Thoracic aorta (tissue), 2 donors: ENCODE measurements at regions not wholly inside any gene's neighbourhood (a gene's known extent, or its start where the extent isn't known, plus 50 kb on each side); places are given as distances from the start of the nearest gene placed in this dataset.

Experiments
- ATAC-seq: fragments of 150-250 bp; one replicate; pipeline ENCODE4 v1.8.0; 2017; ENCODE audit warnings: low read depth; ENCODE audit not compliant: insufficient number of reproducible peaks, low FRiP score
- DNase-seq: peaks from one replicate; pipeline ENCODE4 v3.0.0-alpha.2; 2020; ENCODE audit warnings: low spot score
- H3K27ac ChIP-seq, 2 donors: fragments of 200-600 bp; sonication (generic); 1 replicate in 1 of 2; 2 replicates in 1 of 2; pipeline ENCODE4 v1.5.1; 2016; ENCODE audit warnings: mild to moderate bottlenecking in 2 of 2, moderate library complexity in 2 of 2
- H3K27me3 ChIP-seq: fragments of 200-600 bp; sonication (generic); replicated peaks from 2 replicates; pipeline ENCODE4 v1.6.0; 2016; ENCODE audit warnings: mild to moderate bottlenecking; ENCODE audit not compliant: insufficient read depth
- H3K36me3 ChIP-seq: fragments of 200-600 bp; sonication (generic); one replicate; pipeline ENCODE4 v1.5.1; 2016
- H3K4me1 ChIP-seq, 2 donors: fragments of 200-600 bp; sonication (generic); 1 replicate in 1 of 2; 2 replicates in 1 of 2; pipeline versions ENCODE4 v1.5.1 to v1.6.0; 2016; ENCODE audit warnings: low read depth in 2 of 2, mild to moderate bottlenecking in 1 of 2; ENCODE audit not compliant: control insufficient read depth in 1 of 2
- H3K4me3 ChIP-seq: fragments of 200-600 bp; sonication (generic); 2 replicates; pipeline ENCODE4 v1.5.1; 2016; ENCODE audit warnings: mild to moderate bottlenecking
- H3K9me3 ChIP-seq: fragments of 200-600 bp; sonication (generic); 2 replicates; pipeline ENCODE4 v1.5.1; 2016
- TF ChIP-seq, protein P1 (sequence below): fragments of 200-600 bp; sonication (generic); IDR thresholded peaks from one replicate; pipeline ENCODE4 v1.5.1; 2019; ENCODE audit warnings: antibody characterized with exemption

DNA sequence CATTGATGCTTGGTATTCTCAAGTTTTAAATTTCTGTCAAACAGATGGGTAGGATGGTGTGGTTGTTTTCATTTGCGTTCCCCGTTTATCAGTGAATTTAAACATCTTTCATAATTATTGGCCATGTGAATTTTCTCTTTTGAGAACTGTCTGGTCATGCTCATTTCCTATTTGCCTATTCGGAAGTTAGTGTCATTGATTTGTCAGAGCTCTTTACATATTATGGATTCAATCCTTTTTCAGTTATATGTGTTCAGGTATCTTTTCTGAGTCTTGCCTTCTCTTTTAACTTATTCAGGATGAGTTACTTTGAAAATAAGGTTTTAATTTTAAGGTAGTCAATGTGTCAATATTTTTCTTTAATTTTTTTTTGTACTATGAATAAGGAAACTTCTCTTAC is 315.7 kb downstream of the MN1 start:
- Histone ChIP-seq H3K27ac (no peak overlapping the region), H3K36me3 (no peaks in the 10 kb centered on the region), H3K9me3 (no peaks in the 10 kb centered on the region), H3K4me3 (no peak overlapping the region), H3K4me1 (peaks cover 7 to 21% of the 10 kb centered on the region in 2 donors), H3K27me3 (no peaks in the 10 kb centered on the region)
- TF ChIP-seq, protein P1, sequence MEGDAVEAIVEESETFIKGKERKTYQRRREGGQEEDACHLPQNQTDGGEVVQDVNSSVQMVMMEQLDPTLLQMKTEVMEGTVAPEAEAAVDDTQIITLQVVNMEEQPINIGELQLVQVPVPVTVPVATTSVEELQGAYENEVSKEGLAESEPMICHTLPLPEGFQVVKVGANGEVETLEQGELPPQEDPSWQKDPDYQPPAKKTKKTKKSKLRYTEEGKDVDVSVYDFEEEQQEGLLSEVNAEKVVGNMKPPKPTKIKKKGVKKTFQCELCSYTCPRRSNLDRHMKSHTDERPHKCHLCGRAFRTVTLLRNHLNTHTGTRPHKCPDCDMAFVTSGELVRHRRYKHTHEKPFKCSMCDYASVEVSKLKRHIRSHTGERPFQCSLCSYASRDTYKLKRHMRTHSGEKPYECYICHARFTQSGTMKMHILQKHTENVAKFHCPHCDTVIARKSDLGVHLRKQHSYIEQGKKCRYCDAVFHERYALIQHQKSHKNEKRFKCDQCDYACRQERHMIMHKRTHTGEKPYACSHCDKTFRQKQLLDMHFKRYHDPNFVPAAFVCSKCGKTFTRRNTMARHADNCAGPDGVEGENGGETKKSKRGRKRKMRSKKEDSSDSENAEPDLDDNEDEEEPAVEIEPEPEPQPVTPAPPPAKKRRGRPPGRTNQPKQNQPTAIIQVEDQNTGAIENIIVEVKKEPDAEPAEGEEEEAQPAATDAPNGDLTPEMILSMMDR = no peak
- ATAC-seq = no peak
- DNase-seq = no peak

GRCh38 chr22:27487600-27488452 is 313.7 kb downstream of the MN1 start:
- no peaks in the 10 kb centered on the region for H3K9me3 ChIP-seq
- DNase-seq = no peak
- no peaks in the 10 kb centered on the region for H3K27me3 ChIP-seq
- TF ChIP-seq, protein P1 = no peak
- H3K27ac ChIP-seq = no peak overlapping the region
- no peak for ATAC-seq
- no peaks in the 10 kb centered on the region for H3K36me3 ChIP-seq
- peaks cover 7 to 21% of the 10 kb centered on the region in 2 donors for H3K4me1 ChIP-seq
- no peak overlapping the region for H3K4me3 ChIP-seq

- Histone ChIP-seq H3K27ac (no peak overlapping the region), H3K4me1 (peaks cover 7 to 21% of the 10 kb centered on the region in 2 donors), H3K4me3 (peak overlapping the region; percentile 11), H3K27me3 (no peaks in the 10 kb centered on the region), H3K9me3 (no peaks in the 10 kb centered on the region), H3K36me3 (no peaks in the 10 kb centered on the region)
- no peak for ATAC-seq
- TF ChIP-seq, protein P1 = no peak
- DNase-seq = no peak
Measured at GRCh38 chr22:27488456-27489177, 312.9 kb downstream of the MN1 start.

- no peak overlapping the region for H3K27ac ChIP-seq
- H3K4me1 ChIP-seq = peaks cover 7 to 21% of the 10 kb centered on the region in 2 donors
- no peaks in the 10 kb centered on the region for H3K36me3 ChIP-seq
- no peaks in the 10 kb centered on the region for H3K27me3 ChIP-seq
- TF ChIP-seq, protein P1 = no peak
- ATAC-seq (no peak), DNase-seq (no peak)
- no peaks in the 10 kb centered on the region for H3K9me3 ChIP-seq
- peak overlapping the region; percentile 11 for H3K4me3 ChIP-seq
Measured at GRCh38 chr22:27489178-27489675, 312.3 kb downstream of the MN1 start.

- Histone ChIP-seq H3K27me3 (no peaks in the 10 kb centered on the region), H3K36me3 (no peaks in the 10 kb centered on the region), H3K9me3 (no peaks in the 10 kb centered on the region), H3K4me3 (no peak overlapping the region), H3K27ac (no peak overlapping the region), H3K4me1 (peaks cover 7 to 21% of the 10 kb centered on the region in 2 donors)
- ATAC-seq (no peak), DNase-seq (no peak)
- TF ChIP-seq, protein P1 = no peak
Measured at GRCh38 chr22:27490080-27490479, 311.5 kb downstream of the MN1 start.
